ENCODE measurements at regions not wholly inside any gene's neighbourhood (a gene's known extent, or its start where the extent isn't known, plus 50 kb on each side); places are given as distances from the start of the nearest gene placed in this dataset.

DNA sequence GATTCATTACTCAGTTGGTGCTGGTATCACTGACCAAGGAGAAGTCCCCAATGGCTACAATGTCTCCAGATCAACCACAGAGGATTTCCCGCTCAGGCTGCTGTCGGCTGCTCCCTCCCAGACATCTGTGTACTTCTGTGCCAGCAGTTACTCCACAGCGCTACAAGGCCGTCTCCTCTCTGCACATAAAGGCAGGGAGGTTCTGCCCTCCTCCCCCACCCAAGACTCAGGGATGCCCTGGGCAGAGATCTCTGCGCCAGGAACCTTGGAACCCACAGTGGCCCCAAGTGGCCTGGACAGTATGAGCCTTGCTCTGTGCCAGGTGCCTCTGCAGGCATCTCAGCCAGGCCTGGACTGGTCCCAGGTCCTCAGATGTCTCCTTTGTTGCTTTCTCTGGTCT is 193.4 kb upstream of the PRSS58 start:
- TF ChIP-seq, protein P1, sequence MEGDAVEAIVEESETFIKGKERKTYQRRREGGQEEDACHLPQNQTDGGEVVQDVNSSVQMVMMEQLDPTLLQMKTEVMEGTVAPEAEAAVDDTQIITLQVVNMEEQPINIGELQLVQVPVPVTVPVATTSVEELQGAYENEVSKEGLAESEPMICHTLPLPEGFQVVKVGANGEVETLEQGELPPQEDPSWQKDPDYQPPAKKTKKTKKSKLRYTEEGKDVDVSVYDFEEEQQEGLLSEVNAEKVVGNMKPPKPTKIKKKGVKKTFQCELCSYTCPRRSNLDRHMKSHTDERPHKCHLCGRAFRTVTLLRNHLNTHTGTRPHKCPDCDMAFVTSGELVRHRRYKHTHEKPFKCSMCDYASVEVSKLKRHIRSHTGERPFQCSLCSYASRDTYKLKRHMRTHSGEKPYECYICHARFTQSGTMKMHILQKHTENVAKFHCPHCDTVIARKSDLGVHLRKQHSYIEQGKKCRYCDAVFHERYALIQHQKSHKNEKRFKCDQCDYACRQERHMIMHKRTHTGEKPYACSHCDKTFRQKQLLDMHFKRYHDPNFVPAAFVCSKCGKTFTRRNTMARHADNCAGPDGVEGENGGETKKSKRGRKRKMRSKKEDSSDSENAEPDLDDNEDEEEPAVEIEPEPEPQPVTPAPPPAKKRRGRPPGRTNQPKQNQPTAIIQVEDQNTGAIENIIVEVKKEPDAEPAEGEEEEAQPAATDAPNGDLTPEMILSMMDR (IDR thresholded peaks at IDR 0.05), result no peak
- no peak for TF ChIP-seq POLR2A (IDR thresholded peaks at IDR 0.05)
